Upper lobe of right lung (tissue), 1 donor: ENCODE measurements at regions not wholly inside any gene's neighbourhood (a gene's known extent, or its start where the extent isn't known, plus 50 kb on each side); places are given as distances from the start of the nearest gene placed in this dataset.

Experiments
- ATAC-seq: fragments of 200-7000 bp; cut with Tn5 transposase; one replicate; pipeline ENCODE4 v1.9.1; 2020; ENCODE audit warnings: mild to moderate bottlenecking, moderate library complexity
- DNase-seq: peaks from one replicate; pipeline ENCODE4 v3.0.0-alpha.2; 2020
- H3K27ac ChIP-seq: fragments of 200-600 bp; one replicate; pipeline ENCODE4 v1.8.0; 2022
- H3K27me3 ChIP-seq: fragments of 200-600 bp; one replicate; pipeline ENCODE4 v1.8.0; 2022; ENCODE audit warnings: mild to moderate bottlenecking
- H3K36me3 ChIP-seq: fragments of 200-600 bp; one replicate; pipeline ENCODE4 v1.8.0; 2022
- H3K4me1 ChIP-seq: fragments of 200-600 bp; one replicate; pipeline ENCODE4 v1.8.0; 2022
- H3K4me3 ChIP-seq: fragments of 200-600 bp; one replicate; pipeline ENCODE4 v1.8.0; 2022; ENCODE audit warnings: mild to moderate bottlenecking
- H3K9me3 ChIP-seq: fragments of 200-600 bp; one replicate; pipeline ENCODE4 v1.8.0; 2022
- intact Hi-C: fragments of 100-400 bp; cut with DNase I; formaldehyde crosslinking; loops from one replicate; pipeline ENCODE4 v1.11.0; 2022
- TF ChIP-seq, protein P1 (sequence below): fragments of 200-600 bp; IDR thresholded peaks from one replicate; pipeline ENCODE4 v1.8.0; 2022; ENCODE audit warnings: antibody characterized with exemption
- donor health status: DM: no; HTN: yes; CAD: no; lungs with severe emphysema.

DNA sequence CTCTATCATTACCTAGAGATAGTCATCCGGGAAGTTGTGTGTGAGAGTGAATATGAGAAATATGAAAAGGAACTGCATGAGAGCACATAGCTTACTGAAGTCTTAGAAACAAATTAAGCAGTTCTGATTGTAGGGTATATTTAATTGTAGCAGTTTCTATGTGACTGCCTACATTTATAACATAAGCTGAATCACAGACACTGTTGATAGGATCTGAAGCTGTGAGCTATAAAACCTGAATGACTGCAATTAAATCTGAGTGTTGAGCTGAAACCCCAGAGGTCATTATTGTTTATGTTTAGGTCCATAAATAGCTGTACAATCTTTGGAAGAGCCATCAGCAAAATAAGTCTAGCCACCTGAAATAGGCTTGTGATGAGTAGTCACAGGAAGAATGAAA is 210.1 kb upstream of the CXCL13 start:
- no peaks in the 10 kb centered on the region for H3K36me3 ChIP-seq
- ATAC-seq = no peak
- no peak overlapping the region for H3K4me3 ChIP-seq
- no peaks in the 10 kb centered on the region for H3K4me1 ChIP-seq
- no peaks in the 10 kb centered on the region for H3K27me3 ChIP-seq
- intact Hi-C loops = no loop called here
- no peak overlapping the region for H3K27ac ChIP-seq
- TF ChIP-seq, protein P1, sequence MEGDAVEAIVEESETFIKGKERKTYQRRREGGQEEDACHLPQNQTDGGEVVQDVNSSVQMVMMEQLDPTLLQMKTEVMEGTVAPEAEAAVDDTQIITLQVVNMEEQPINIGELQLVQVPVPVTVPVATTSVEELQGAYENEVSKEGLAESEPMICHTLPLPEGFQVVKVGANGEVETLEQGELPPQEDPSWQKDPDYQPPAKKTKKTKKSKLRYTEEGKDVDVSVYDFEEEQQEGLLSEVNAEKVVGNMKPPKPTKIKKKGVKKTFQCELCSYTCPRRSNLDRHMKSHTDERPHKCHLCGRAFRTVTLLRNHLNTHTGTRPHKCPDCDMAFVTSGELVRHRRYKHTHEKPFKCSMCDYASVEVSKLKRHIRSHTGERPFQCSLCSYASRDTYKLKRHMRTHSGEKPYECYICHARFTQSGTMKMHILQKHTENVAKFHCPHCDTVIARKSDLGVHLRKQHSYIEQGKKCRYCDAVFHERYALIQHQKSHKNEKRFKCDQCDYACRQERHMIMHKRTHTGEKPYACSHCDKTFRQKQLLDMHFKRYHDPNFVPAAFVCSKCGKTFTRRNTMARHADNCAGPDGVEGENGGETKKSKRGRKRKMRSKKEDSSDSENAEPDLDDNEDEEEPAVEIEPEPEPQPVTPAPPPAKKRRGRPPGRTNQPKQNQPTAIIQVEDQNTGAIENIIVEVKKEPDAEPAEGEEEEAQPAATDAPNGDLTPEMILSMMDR = no peak
- no peaks in the 10 kb centered on the region for H3K9me3 ChIP-seq
- DNase-seq = no peak

DNA sequence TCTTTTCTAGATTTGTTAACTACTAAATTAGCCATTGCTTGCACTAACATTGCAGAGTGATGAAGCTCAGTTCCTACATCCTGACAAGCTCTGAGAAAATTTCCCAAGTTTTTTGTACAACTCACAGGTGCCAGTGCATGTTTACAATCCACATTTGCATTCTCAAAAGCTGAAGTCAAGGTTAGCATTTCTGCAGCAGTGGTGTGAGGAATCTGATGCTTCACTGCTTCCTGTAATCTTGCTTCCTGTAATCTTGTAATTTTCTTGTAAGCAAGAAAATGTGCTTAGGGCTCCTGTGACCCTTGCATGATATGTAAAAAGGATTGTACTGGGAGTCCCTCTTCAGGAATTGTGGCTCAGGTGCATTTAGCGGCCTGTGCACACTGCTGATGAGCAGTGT is 207.4 kb upstream of the CXCL13 start:
- no peak for ATAC-seq

DNA sequence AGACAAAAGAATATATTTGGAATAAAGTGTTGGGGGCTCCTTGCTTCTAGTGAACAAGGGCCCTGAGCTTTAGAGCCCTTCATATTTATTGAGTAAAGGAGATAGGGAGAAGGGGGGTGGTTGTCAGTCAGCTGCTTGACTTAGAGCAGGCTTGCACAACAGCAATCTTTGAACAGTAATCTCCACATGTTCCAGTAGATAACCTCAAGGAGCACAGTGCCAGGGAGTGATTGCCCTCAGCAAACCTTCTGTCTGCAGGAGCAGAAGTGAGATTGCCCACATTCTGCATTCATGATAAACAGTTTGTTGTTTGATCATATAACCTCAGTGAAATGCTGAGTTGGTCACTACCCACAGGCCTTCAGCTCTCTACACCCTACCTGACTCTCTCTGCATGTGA is 205.8 kb upstream of the CXCL13 start:
- Histone ChIP-seq H3K36me3 (no peaks in the 10 kb centered on the region), H3K27ac (no peak overlapping the region), H3K4me1 (no peaks in the 10 kb centered on the region), H3K27me3 (no peaks in the 10 kb centered on the region), H3K9me3 (no peaks in the 10 kb centered on the region), H3K4me3 (no peak overlapping the region)
- TF ChIP-seq, protein P1 = no peak
- DNase-seq (no peak), ATAC-seq (no peak)
- intact Hi-C loops = no loop called here

More for the DNA sequence above, 207.4 kb upstream of the CXCL13 start:
- Histone ChIP-seq H3K9me3 (no peaks in the 10 kb centered on the region), H3K4me1 (no peaks in the 10 kb centered on the region), H3K27me3 (no peaks in the 10 kb centered on the region), H3K4me3 (no peak overlapping the region), H3K27ac (no peak overlapping the region), H3K36me3 (no peaks in the 10 kb centered on the region)
- DNase-seq = no peak
- TF ChIP-seq, protein P1 = no peak
- intact Hi-C loops = no loop called here

DNA sequence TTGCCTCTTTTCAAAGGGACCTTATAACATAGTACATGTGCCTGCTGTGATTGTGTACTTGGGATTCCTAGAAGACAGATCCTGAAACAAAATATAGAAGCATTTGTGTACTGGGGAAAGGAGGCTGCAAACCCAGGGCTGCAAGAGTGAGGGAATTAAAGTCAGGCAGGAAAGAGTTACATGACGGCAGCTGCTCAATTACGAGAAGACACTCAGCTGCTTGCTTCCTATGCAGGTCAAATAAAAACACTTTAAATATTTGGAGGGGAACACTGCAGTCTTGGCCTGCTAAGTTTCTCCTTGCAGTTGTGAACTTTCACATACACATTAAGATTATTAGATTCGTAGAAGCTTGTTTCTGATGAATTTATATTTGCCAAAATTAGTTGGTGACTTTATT is 191.9 kb upstream of the CXCL13 start:
- intact Hi-C loops = no loop called here
- H3K27me3 ChIP-seq = no peaks in the 10 kb centered on the region
- H3K36me3 ChIP-seq = no peaks in the 10 kb centered on the region
- no peak overlapping the region for H3K4me3 ChIP-seq
- H3K4me1 ChIP-seq = no peaks in the 10 kb centered on the region
- ATAC-seq (no peak), DNase-seq (no peak)
- no peaks in the 10 kb centered on the region for H3K9me3 ChIP-seq
- TF ChIP-seq, protein P1 = no peak
- H3K27ac ChIP-seq = no peak overlapping the region

DNA sequence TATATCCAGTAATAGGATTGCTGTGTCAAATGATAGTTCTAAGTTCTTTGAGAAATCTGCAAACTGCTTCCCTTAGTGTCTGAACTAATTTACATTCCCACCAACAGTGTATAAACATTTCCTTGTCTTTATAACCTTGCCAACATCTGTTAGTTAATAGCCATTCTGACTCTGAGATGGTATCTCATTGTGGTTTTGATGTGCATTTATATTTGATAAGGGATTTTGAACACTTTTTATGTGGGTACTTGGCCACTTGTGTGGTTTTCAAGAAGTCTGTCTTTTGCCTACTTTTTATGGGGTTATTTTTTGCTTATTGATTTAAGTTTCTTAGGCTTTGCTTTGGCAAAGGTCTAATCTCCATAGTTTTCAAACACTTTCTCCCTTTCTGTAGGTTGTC is 189.9 kb upstream of the CXCL13 start:
- TF ChIP-seq, protein P1 = no peak
- H3K27me3 ChIP-seq = no peaks in the 10 kb centered on the region
- H3K36me3 ChIP-seq = no peaks in the 10 kb centered on the region
- no peak for DNase-seq
- ATAC-seq = no peak
- no peak overlapping the region for H3K4me3 ChIP-seq
- intact Hi-C loops = no loop called here
- no peak overlapping the region for H3K27ac ChIP-seq
- H3K4me1 ChIP-seq = no peaks in the 10 kb centered on the region
- H3K9me3 ChIP-seq = no peaks in the 10 kb centered on the region

DNA sequence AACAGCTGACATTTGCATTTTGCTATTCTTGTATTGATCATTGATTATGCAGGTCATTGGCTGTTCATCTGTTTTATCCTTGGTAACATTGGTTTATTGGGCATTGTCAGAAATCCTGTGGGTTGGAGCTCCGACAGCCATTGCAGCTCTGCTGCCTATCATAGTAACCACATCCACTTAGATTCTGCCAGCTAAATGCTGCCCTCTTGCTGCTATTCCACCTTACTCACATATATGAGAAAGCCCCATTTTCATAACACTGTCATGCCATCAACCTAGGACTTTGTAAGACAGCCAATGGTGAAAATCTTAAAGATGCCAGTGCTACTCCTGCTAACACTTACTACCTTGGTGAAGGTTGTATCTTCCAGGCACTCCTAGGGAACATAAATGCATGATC is 187.3 kb upstream of the CXCL13 start:
- intact Hi-C loops = no loop called here
- no peak overlapping the region for H3K4me3 ChIP-seq
- H3K9me3 ChIP-seq = no peaks in the 10 kb centered on the region
- no peak for ATAC-seq
- no peaks in the 10 kb centered on the region for H3K4me1 ChIP-seq
- TF ChIP-seq, protein P1 = no peak
- H3K27ac ChIP-seq = no peak overlapping the region
- H3K36me3 ChIP-seq = no peaks in the 10 kb centered on the region
- H3K27me3 ChIP-seq = no peaks in the 10 kb centered on the region
- no peak for DNase-seq
